GM23338 (cell line): ENCODE measurements at regions not wholly inside any gene's neighbourhood (a gene's known extent, or its start where the extent isn't known, plus 50 kb on each side); places are given as distances from the start of the nearest gene placed in this dataset.

Source experiments
- ATAC-seq: fragments of 200-7000 bp; cut with Tn5 transposase; 3 replicates; pipeline ENCODE4 v1.9.1; 2020
- DNase-seq: peaks from one replicate; pipeline ENCODE4 v3.0.0-alpha.2; 2015; ENCODE audit warnings: low spot score
- H2AFZ ChIP-seq: fragments of 200-600 bp; sonication (generic); 2 replicates; pipeline ENCODE4 v1.8.0; 2016; ENCODE audit warnings: antibody characterized with exemption, mild to moderate bottlenecking, moderate library complexity
- H3F3A ChIP-seq: fragments of 200-600 bp; sonication (generic); replicated peaks from 2 replicates; pipeline ENCODE4 v1.8.0; 2017; ENCODE audit warnings: antibody characterized with exemption, mixed run types, low read depth
- H3K27ac ChIP-seq: fragments of 200-600 bp; sonication (generic); 2 replicates; pipeline ENCODE4 v1.6.1; 2016; ENCODE audit warnings: low read depth
- H3K27me3 ChIP-seq: fragments of 200-600 bp; sonication (generic); 2 replicates; pipeline ENCODE4 v1.8.0; 2016; ENCODE audit warnings: mild to moderate bottlenecking, mixed run types, moderate library complexity; ENCODE audit not compliant: insufficient read depth
- H3K36me3 ChIP-seq: fragments of 200-600 bp; sonication (generic); 2 replicates; pipeline ENCODE4 v1.8.0; 2016; ENCODE audit warnings: mild to moderate bottlenecking; ENCODE audit not compliant: insufficient read depth
- H3K4me1 ChIP-seq: fragments of 200-600 bp; sonication (generic); 2 replicates; pipeline ENCODE4 v1.8.0; 2016; ENCODE audit warnings: mild to moderate bottlenecking, moderate library complexity; ENCODE audit not compliant: insufficient read depth
- H3K4me2 ChIP-seq: fragments of 200-600 bp; sonication (generic); 2 replicates; pipeline ENCODE4 v1.7.1; 2017; ENCODE audit warnings: mixed run types
- H3K4me3 ChIP-seq: fragments of 200-600 bp; sonication (generic); 2 replicates; pipeline ENCODE4 v1.6.1; 2016; ENCODE audit warnings: mixed run types
- H3K79me2 ChIP-seq: fragments of 200-600 bp; sonication (generic); replicated peaks from 2 replicates; pipeline ENCODE4 v1.8.0; 2017; ENCODE audit warnings: mild to moderate bottlenecking; ENCODE audit not compliant: insufficient read depth
- H3K9me2 ChIP-seq: fragments of 200-600 bp; sonication (generic); 2 replicates; pipeline ENCODE4 v1.8.0; 2017; ENCODE audit not compliant: insufficient read depth
- H4K20me1 ChIP-seq: fragments of 200-600 bp; sonication (generic); replicated peaks from 2 replicates; pipeline ENCODE4 v1.8.0; 2017; ENCODE audit warnings: mild to moderate bottlenecking; ENCODE audit not compliant: insufficient read depth
- H3K27ac Mint-ChIP-seq: 2 replicates; pipeline ENCODE4 v1.8.0; 2020; ENCODE audit warnings: inconsistent platforms, mild to moderate bottlenecking, moderate library complexity, mixed read lengths
- H3K27me3 Mint-ChIP-seq: 3 replicates; pipeline ENCODE4 v1.8.0; 2022; ENCODE audit warnings: low read depth, mild to moderate bottlenecking, moderate library complexity, mixed read lengths, inconsistent platforms; ENCODE audit not compliant: insufficient read depth, poor library complexity
- H3K36me3 Mint-ChIP-seq: 3 replicates; pipeline ENCODE4 v1.8.0; 2021; ENCODE audit warnings: low read depth, mild to moderate bottlenecking, inconsistent platforms, moderate library complexity, mixed read lengths
- H3K4me1 Mint-ChIP-seq: 3 replicates; pipeline ENCODE4 v1.8.0; 2020; ENCODE audit warnings: mild to moderate bottlenecking, inconsistent platforms, mixed read lengths
- H3K4me3 Mint-ChIP-seq: 3 replicates; pipeline ENCODE4 v1.8.0; 2021; ENCODE audit warnings: moderate library complexity, mild to moderate bottlenecking, inconsistent platforms, mixed read lengths
- H3K9me3 Mint-ChIP-seq: 3 replicates; pipeline ENCODE4 v1.8.0; 2020; ENCODE audit warnings: moderate library complexity, mild to moderate bottlenecking, inconsistent platforms, mixed read lengths
- CREB1 ChIP-seq: fragments of 250-450 bp; sonication (Bioruptor Pico); IDR thresholded peaks from 2 replicates; pipeline ENCODE4 v1.5.0; 2020; ENCODE audit warnings: low read depth, mild to moderate bottlenecking, moderate library complexity
- ETS1 ChIP-seq: IDR thresholded peaks from 2 replicates; pipeline ENCODE4 v1.6.1; 2016; ENCODE audit warnings: antibody characterized with exemption
- EZH2 ChIP-seq: fragments of 200-600 bp; sonication (generic); IDR thresholded peaks from one replicate; pipeline ENCODE4 v1.8.0; 2017; ENCODE audit warnings: antibody characterized with exemption, mild to moderate bottlenecking, low read depth; ENCODE audit not compliant: unreplicated experiment
- EZH2phosphoT487 ChIP-seq: fragments of 200-600 bp; sonication (generic); IDR thresholded peaks from one replicate; pipeline ENCODE4 v1.8.1; 2018; ENCODE audit warnings: antibody characterized with exemption; ENCODE audit not compliant: unreplicated experiment
- POLR2AphosphoS5 ChIP-seq: IDR thresholded peaks from 2 replicates; pipeline ENCODE4 v1.6.1; 2016; ENCODE audit warnings: antibody characterized with exemption, low read depth
- STAT1 ChIP-seq: IDR thresholded peaks from one replicate; pipeline ENCODE4 v1.6.1; 2016; ENCODE audit warnings: antibody characterized with exemption; ENCODE audit not compliant: unreplicated experiment
- ZNF114 ChIP-seq: fragments of 250-450 bp; sonication (Bioruptor Pico); IDR thresholded peaks from 2 replicates; pipeline ENCODE4 v1.5.0; 2020; ENCODE audit warnings: mild to moderate bottlenecking, moderate library complexity
- ZNF331 ChIP-seq: fragments of 250-450 bp; sonication (Bioruptor Pico); IDR thresholded peaks from 2 replicates; pipeline ENCODE4 v1.5.0; 2020; ENCODE audit warnings: low read depth, mild to moderate bottlenecking, moderate library complexity
- ZNF462 ChIP-seq: fragments of 250-450 bp; sonication (Bioruptor Pico); IDR thresholded peaks from 2 replicates; pipeline ENCODE4 v1.5.0; 2020; ENCODE audit warnings: mild to moderate bottlenecking, moderate library complexity

GRCh38 chr17:33944412-33944811, 310.7 kb upstream of the CCL2 start:
- Histone ChIP-seq H3K27ac (no peak overlapping the region), H3K36me3 (no peaks in the 10 kb centered on the region), H3K4me2 (no peak overlapping the region), H3K4me1 (no peaks in the 10 kb centered on the region), H3K4me3 (no peak overlapping the region), H2AFZ (no peak overlapping the region), H3K79me2 (no peaks in the 10 kb centered on the region), H4K20me1 (no peaks in the 10 kb centered on the region), H3K9me2 (0 out of 2 replicates have a peak, but pooled peaks cover 4% of the 10 kb centered on the region), H3F3A (no peaks in the 10 kb centered on the region), H3K27me3 (no peaks in the 10 kb centered on the region)
- Mint-ChIP-seq H3K9me3 (no peaks in the 10 kb centered on the region), H3K36me3 (no peaks in the 10 kb centered on the region), H3K27me3 (peaks cover 2% of the 10 kb centered on the region), H3K4me1 (no peaks in the 10 kb centered on the region; the same call in 2 of the 3 replicates), H3K27ac (no peak overlapping the region), H3K4me3 (no peak overlapping the region)
- no peak for TF ChIP-seq ZNF114 (CRISPR knock-in tag)
- TF ChIP-seq CREB1 (CRISPR knock-in tag): no peak
- no peak for TF ChIP-seq EZH2phosphoT487
- TF ChIP-seq EZH2: no peak
- no peak for TF ChIP-seq POLR2AphosphoS5
- TF ChIP-seq ZNF462 (CRISPR knock-in tag): no peak
- no peak for TF ChIP-seq ZNF331 (CRISPR knock-in tag)
- no peak for TF ChIP-seq ETS1
- no peak for TF ChIP-seq STAT1
- DNase-seq (no peak), ATAC-seq (no peak)
